Iris pigment epithelial cell (primary cell): ENCODE measurements at regions not wholly inside any gene's neighbourhood (a gene's known extent, or its start where the extent isn't known, plus 50 kb on each side); places are given as distances from the start of the nearest gene placed in this dataset.

Source experiments
- DNase-seq: peaks from one replicate; pipeline ENCODE4 v3.0.0-alpha.2; 2011; ENCODE audit warnings: low read depth

- peak; percentile 76 for DNase-seq
Measured at GRCh38 chr9:36728651-36729520, 156.2 kb downstream of the MELK start.

- peak; percentile 70 for DNase-seq
Measured at GRCh38 chr9:36729906-36730305, 157.2 kb downstream of the MELK start.

GRCh38 chr9:36730414-36730813 lies 157.7 kb downstream of the MELK start:
- no peak for DNase-seq

- DNase-seq = no peak
Measured at GRCh38 chr9:36731068-36731956, 158.6 kb downstream of the MELK start.

- no peak for DNase-seq
Measured at GRCh38 chr9:36734737-36735136, 162.0 kb downstream of the MELK start.

GRCh38 chr9:36736648-36737047 lies 164.0 kb downstream of the MELK start:
- no peak for DNase-seq

GRCh38 chr9:36738318-36738976 lies 165.8 kb downstream of the MELK start:
- peak; percentile 45 for DNase-seq

GRCh38 chr9:36739373-36740116 lies 166.8 kb downstream of the MELK start:
- no peak for DNase-seq

GRCh38 chr9:36742264-36742663 lies 169.6 kb downstream of the MELK start:
- DNase-seq = no peak

- no peak for DNase-seq
Measured at GRCh38 chr9:36744678-36745077, 172.0 kb downstream of the MELK start.

- no peak for DNase-seq
Measured at GRCh38 chr9:36745977-36746376, 173.3 kb downstream of the MELK start.

- no peak for DNase-seq
Measured at GRCh38 chr9:36746415-36746814, 173.7 kb downstream of the MELK start.

GRCh38 chr9:36748322-36748899 lies 175.7 kb downstream of the MELK start:
- peak; percentile 53 for DNase-seq

- no peak for DNase-seq
Measured at GRCh38 chr9:36749461-36749860, 176.8 kb downstream of the MELK start.

GRCh38 chr9:36750630-36751029 lies 177.9 kb downstream of the MELK start:
- no peak for DNase-seq

GRCh38 chr9:36755019-36755418 lies 182.3 kb downstream of the MELK start:
- DNase-seq = no peak

GRCh38 chr9:36759141-36759540 lies 186.4 kb downstream of the MELK start:
- no peak for DNase-seq

- no peak for DNase-seq
Measured at GRCh38 chr9:36759976-36760375, 187.3 kb downstream of the MELK start.

- DNase-seq = no peak
Measured at GRCh38 chr9:36760667-36761420, 188.1 kb downstream of the MELK start.

- DNase-seq = no peak
Measured at GRCh38 chr9:36762958-36763357, 190.3 kb downstream of the MELK start.

- no peak for DNase-seq
Measured at GRCh38 chr9:36763778-36764177, 191.1 kb downstream of the MELK start.
